Activated CD8-positive, alpha-beta T cell treated with anti-CD3 and anti-CD28 coated beads, Interleukin-2, amount 10 ng/mL, durations not matched to agents 7 days and 5 days (primary cell): ENCODE measurements at regions not wholly inside any gene's neighbourhood (a gene's known extent, or its start where the extent isn't known, plus 50 kb on each side); places are given as distances from the start of the nearest gene placed in this dataset.
"Not testable (repeated sequence)": the region's sequence is repeated elsewhere in the genome, so short reads cannot be mapped to it uniquely, and the experiment has no call there.

Experiments
- ATAC-seq: fragments of 150-1000 bp; cut with Tn5 transposase; one replicate; pipeline ENCODE4 v1.10.0; 2021; ENCODE audit warnings: moderate library complexity
- CTCF ChIA-PET: fragments of 350-600 bp; sonication (Branson Sonifier 250); formaldehyde crosslinking; loops from one replicate; lab custom pipeline; 2021; ENCODE audit warnings: antibody characterized with exemption; lab: Charles Lee
- POLR2A ChIA-PET: fragments of 350-600 bp; sonication (Branson Sonifier 250); formaldehyde crosslinking; loops from one replicate; lab custom pipeline; 2021; ENCODE audit warnings: antibody characterized with exemption; lab: Charles Lee
- DNase-seq: peaks from one replicate; pipeline ENCODE4 v3.0.0-alpha.2; 2020
- H3K27ac Mint-ChIP-seq: one replicate; pipeline ENCODE4 v1.8.0; 2021; ENCODE audit warnings: mild to moderate bottlenecking, mixed read lengths
- H3K27me3 Mint-ChIP-seq: one replicate; pipeline ENCODE4 v1.8.0; 2021; ENCODE audit warnings: low read depth, mixed read lengths
- H3K36me3 Mint-ChIP-seq: one replicate; pipeline ENCODE4 v1.8.0; 2021; ENCODE audit warnings: low read depth, mixed read lengths
- H3K4me1 Mint-ChIP-seq: one replicate; pipeline ENCODE4 v1.8.0; 2021; ENCODE audit warnings: low read depth, mixed read lengths
- H3K4me3 Mint-ChIP-seq: one replicate; pipeline ENCODE4 v1.8.0; 2021; ENCODE audit warnings: mild to moderate bottlenecking, mixed read lengths
- H3K9me3 Mint-ChIP-seq: one replicate; pipeline ENCODE4 v1.8.0; 2022; ENCODE audit warnings: mixed read lengths; ENCODE audit not compliant: insufficient read depth

GRCh38 chr7:49596701-49597491 lies 176.5 kb upstream of the VWC2 start:
- ATAC-seq (no peak), DNase-seq (no peak)
- ChIA-PET POLR2A (no interaction called here), CTCF (interaction anchor here (0.5 kb wide), 1 partner anchor 9 kb away, joined by 3 read pairs; no protein-coding TSS in a partner anchor)
- no peaks in the 10 kb centered on the region for H3K27me3 Mint-ChIP-seq
- H3K4me3 Mint-ChIP-seq: no peak overlapping the region
- H3K9me3 Mint-ChIP-seq: no peaks in the 10 kb centered on the region
- H3K27ac Mint-ChIP-seq: no peak overlapping the region
- no peaks in the 10 kb centered on the region for H3K36me3 Mint-ChIP-seq
- no peaks in the 10 kb centered on the region for H3K4me1 Mint-ChIP-seq

DNA sequence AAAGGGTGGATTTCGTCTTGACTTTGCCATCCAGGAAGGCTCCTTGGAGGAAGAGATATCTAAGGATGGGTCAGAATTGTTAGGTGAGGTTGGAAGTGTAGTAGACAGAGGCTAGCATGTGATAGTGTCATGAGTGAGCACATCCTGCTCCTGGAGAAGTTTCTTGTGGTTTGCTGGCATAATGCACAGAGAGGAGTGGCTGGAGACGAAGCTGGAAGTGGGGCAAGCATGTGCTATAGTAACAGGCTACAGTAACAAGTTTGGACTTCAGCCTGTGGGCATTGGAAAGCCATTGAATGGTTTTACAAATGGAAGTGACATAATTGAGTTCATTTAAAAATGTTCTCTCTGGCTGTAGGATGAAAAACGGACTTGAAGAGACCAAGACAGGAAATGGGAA lies 175.6 kb upstream of the VWC2 start:
- no peak for DNase-seq
- ChIA-PET CTCF (no interaction called here), POLR2A (no interaction called here)
- H3K4me1 Mint-ChIP-seq: no peaks in the 10 kb centered on the region
- no peak overlapping the region for H3K4me3 Mint-ChIP-seq
- H3K27me3 Mint-ChIP-seq: no peaks in the 10 kb centered on the region
- no peaks in the 10 kb centered on the region for H3K36me3 Mint-ChIP-seq
- no peaks in the 10 kb centered on the region for H3K9me3 Mint-ChIP-seq
- H3K27ac Mint-ChIP-seq: no peak overlapping the region
- no peak for ATAC-seq

GRCh38 chr7:49611951-49612350 lies 161.5 kb upstream of the VWC2 start:
- CTCF ChIA-PET: no interaction called here
- Mint-ChIP-seq H3K4me3 (no peak overlapping the region), H3K36me3 (no peaks in the 10 kb centered on the region), H3K9me3 (no peaks in the 10 kb centered on the region), H3K4me1 (no peaks in the 10 kb centered on the region), H3K27me3 (no peaks in the 10 kb centered on the region), H3K27ac (no peak overlapping the region)
- DNase-seq (no peak), ATAC-seq (no peak)
- POLR2A ChIA-PET: no interaction called here

DNA sequence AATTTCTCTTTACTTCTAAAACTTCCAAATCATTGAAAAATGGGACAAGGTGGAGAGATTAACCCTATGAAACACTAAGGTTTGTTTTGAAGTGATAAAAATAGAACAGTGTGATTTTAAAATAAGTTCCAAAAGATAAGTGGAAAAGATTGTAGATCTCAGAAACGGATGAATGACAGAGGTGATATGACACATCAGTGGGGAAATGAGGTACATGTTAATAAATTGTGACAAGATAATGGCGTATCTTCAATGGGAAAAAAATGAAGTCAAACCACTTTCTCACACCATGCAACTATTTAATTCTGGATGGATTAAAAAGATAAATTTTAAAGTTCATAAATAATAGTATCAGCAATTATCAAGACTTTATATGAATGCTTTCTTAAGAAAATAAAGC lies 159.7 kb upstream of the VWC2 start:
- Mint-ChIP-seq H3K27me3 (no peaks in the 10 kb centered on the region), H3K9me3 (no peaks in the 10 kb centered on the region), H3K4me3 (no peak overlapping the region), H3K4me1 (no peaks in the 10 kb centered on the region), H3K36me3 (no peaks in the 10 kb centered on the region), H3K27ac (no peak overlapping the region)
- CTCF ChIA-PET: no interaction called here
- DNase-seq: no peak
- ATAC-seq: no peak
- POLR2A ChIA-PET: no interaction called here

GRCh38 chr7:49614974-49615373 lies 158.5 kb upstream of the VWC2 start:
- CTCF ChIA-PET, H3K27ac Mint-ChIP-seq, H3K36me3 Mint-ChIP-seq: not testable (repeated sequence)

DNA sequence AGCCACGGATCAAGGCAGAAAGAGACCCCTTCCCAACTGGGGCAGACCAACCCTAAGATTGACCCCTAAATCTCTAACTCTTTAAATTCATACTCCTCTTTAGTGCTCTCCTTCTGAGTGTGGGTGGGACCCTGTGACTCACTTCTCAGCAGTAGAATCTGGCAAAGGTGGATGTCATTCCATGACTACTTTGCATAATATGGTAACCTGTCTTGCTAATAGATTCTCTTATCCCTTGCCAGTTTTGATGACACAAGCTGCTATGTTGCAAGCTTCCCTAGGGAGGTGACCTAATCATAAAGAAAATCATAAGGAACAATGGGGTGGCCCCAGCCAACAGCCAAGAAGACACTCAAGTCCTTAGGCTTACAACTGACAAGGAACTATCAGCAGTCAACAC lies 155.4 kb upstream of the VWC2 start:
- POLR2A ChIA-PET: no interaction called here
- Mint-ChIP-seq H3K27ac (no peak overlapping the region), H3K27me3 (no peaks in the 10 kb centered on the region), H3K36me3 (no peaks in the 10 kb centered on the region), H3K4me3 (no peak overlapping the region), H3K9me3 (no peaks in the 10 kb centered on the region), H3K4me1 (no peaks in the 10 kb centered on the region)
- no peak for ATAC-seq
- CTCF ChIA-PET: no interaction called here
- DNase-seq: no peak

More at GRCh38 chr7:49614974-49615373, 158.5 kb upstream of the VWC2 start:
- H3K27me3 Mint-ChIP-seq, DNase-seq, ATAC-seq, H3K4me1 Mint-ChIP-seq, POLR2A ChIA-PET, H3K4me3 Mint-ChIP-seq, H3K9me3 Mint-ChIP-seq: not testable (repeated sequence)

- no peaks in the 10 kb centered on the region for H3K36me3 Mint-ChIP-seq
- ChIA-PET POLR2A (no interaction called here), CTCF (no interaction called here)
- no peak for ATAC-seq
- no peaks in the 10 kb centered on the region for H3K27me3 Mint-ChIP-seq
- H3K4me3 Mint-ChIP-seq: no peak overlapping the region
- no peaks in the 10 kb centered on the region for H3K4me1 Mint-ChIP-seq
- H3K27ac Mint-ChIP-seq: no peak overlapping the region
- DNase-seq: no peak
- H3K9me3 Mint-ChIP-seq: no peaks in the 10 kb centered on the region
These were observed 149.5 kb upstream of the VWC2 start for GRCh38 chr7:49623943-49624342.

DNA sequence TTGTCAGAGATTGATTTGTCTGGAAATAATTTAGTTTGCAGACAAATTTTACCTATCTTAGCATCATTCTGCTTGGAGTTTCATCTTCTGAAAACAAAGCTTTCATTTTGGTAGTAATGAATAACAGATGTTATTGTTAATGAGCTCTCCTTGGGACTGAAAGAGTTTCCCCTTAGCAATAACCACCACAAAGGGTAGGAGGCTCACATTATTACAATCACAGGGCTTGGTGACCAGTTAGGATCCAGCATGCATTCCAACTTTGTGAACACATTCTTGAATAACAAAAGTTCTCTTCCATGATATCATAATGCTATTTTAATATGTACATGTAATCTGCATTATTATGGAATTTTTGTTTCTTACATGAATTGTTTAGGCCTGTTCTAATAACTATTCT lies 148.8 kb upstream of the VWC2 start:
- no peak overlapping the region for H3K4me3 Mint-ChIP-seq
- DNase-seq: no peak
- no peaks in the 10 kb centered on the region for H3K9me3 Mint-ChIP-seq
- ChIA-PET CTCF (no interaction called here), POLR2A (no interaction called here)
- ATAC-seq: no peak
- no peaks in the 10 kb centered on the region for H3K36me3 Mint-ChIP-seq
- no peaks in the 10 kb centered on the region for H3K4me1 Mint-ChIP-seq
- no peak overlapping the region for H3K27ac Mint-ChIP-seq
- no peaks in the 10 kb centered on the region for H3K27me3 Mint-ChIP-seq

- Mint-ChIP-seq H3K27me3 (no peaks in the 10 kb centered on the region), H3K36me3 (no peaks in the 10 kb centered on the region), H3K4me3 (no peak overlapping the region), H3K27ac (no peak overlapping the region), H3K9me3 (no peaks in the 10 kb centered on the region), H3K4me1 (no peaks in the 10 kb centered on the region)
- ChIA-PET CTCF (no interaction called here), POLR2A (no interaction called here)
- no peak for DNase-seq
- no peak for ATAC-seq
These were observed 142.9 kb upstream of the VWC2 start for GRCh38 chr7:49630513-49630912.

- Mint-ChIP-seq H3K4me1 (no peaks in the 10 kb centered on the region), H3K4me3 (no peak overlapping the region), H3K27me3 (no peaks in the 10 kb centered on the region), H3K9me3 (no peaks in the 10 kb centered on the region), H3K27ac (no peak overlapping the region), H3K36me3 (no peaks in the 10 kb centered on the region)
- DNase-seq: no peak
- ChIA-PET POLR2A (no interaction called here), CTCF (no interaction called here)
- ATAC-seq: no peak
These were observed 142.2 kb upstream of the VWC2 start for GRCh38 chr7:49631071-49631815.

- Mint-ChIP-seq H3K27me3 (no peaks in the 10 kb centered on the region), H3K4me3 (no peak overlapping the region), H3K36me3 (no peaks in the 10 kb centered on the region), H3K27ac (no peak overlapping the region), H3K9me3 (no peaks in the 10 kb centered on the region), H3K4me1 (no peaks in the 10 kb centered on the region)
- no peak for DNase-seq
- CTCF ChIA-PET: no interaction called here
- POLR2A ChIA-PET: no interaction called here
- no peak for ATAC-seq
These were observed 141.5 kb upstream of the VWC2 start for GRCh38 chr7:49631960-49632359.

- no peaks in the 10 kb centered on the region for H3K27me3 Mint-ChIP-seq
- ATAC-seq (no peak), DNase-seq (no peak)
- ChIA-PET CTCF (no interaction called here), POLR2A (no interaction called here)
- no peaks in the 10 kb centered on the region for H3K36me3 Mint-ChIP-seq
- H3K4me3 Mint-ChIP-seq: no peak overlapping the region
- H3K27ac Mint-ChIP-seq: no peak overlapping the region
- no peaks in the 10 kb centered on the region for H3K4me1 Mint-ChIP-seq
- H3K9me3 Mint-ChIP-seq: no peaks in the 10 kb centered on the region
These were observed 137.6 kb upstream of the VWC2 start for GRCh38 chr7:49635800-49636199.
